GM19463 (cell line): ENCODE measurements at regions not wholly inside any gene's neighbourhood (a gene's known extent, or its start where the extent isn't known, plus 50 kb on each side); places are given as distances from the start of the nearest gene placed in this dataset.

ENCODE experiments used
- ATAC-seq: cut with Tn5 transposase; IDR thresholded peaks from one replicate; pipeline ENCODE4 v1.9.1; 2021; ENCODE audit warnings: mild to moderate bottlenecking, moderate library complexity; ENCODE audit not compliant: unreplicated experiment

GRCh38 chr5:87954121-87954520 is 314.5 kb downstream of the TMEM161B start:
- no peak for ATAC-seq

GRCh38 chr5:87951661-87952060 is 317.0 kb downstream of the TMEM161B start:
- ATAC-seq: no peak

GRCh38 chr5:87949676-87950631 is 318.7 kb downstream of the TMEM161B start:
- no peak for ATAC-seq

GRCh38 chr5:87948486-87948885 is 320.2 kb downstream of the TMEM161B start:
- ATAC-seq: no peak

- no peak for ATAC-seq
These were observed 322.4 kb downstream of the TMEM161B start for GRCh38 chr5:87946271-87946670.

DNA sequence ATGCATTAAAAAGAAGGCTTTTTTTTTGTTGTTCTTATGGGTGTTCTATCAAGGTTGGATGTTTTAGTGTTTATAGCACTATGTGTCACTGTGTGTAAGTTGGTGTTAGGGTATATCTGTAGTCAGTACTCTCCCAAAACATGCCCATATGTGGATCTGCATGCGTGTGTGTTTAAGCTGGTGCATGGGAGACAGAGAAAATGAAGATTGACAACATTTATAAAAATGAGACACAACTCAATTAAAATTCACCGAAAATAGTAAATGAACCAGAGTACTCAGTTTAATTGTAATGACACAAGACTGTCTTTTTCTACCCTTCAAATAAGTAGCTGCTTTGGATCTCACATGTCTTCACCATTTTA is 323.4 kb downstream of the TMEM161B start:
- no peak for ATAC-seq

DNA sequence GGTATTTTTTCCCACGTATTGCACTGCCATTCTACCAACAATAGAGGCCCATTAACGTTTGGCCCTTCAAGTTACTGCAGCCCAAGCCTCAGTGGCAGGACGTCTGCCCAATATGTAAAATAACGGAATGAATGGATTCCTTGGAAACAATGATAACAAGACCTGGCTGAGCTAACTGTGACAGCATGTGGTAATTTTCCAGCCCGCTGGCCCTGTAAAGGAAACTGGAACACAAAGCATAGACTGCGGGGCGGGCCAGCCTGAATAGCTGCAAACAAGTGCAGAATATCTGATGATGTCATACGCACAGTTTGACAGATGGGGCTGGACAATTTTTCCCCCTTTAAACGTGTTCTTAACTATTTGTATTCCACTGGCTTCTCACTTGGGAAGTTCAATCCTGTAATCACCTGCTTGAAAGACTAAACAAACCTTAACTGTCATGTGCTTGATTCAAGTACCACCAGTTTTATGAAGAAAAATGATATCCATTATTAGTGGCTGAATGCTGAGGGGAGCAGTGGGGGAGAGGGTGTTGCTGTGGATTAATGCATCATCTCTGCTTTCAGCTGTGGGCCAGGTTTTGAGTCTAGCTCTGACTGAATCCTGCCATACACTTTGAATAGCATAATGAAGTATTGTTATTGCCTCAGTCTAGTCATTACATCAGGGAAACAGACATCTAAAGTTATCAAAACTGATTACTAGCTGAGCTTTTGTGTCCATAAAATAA is 323.9 kb downstream of the TMEM161B start:
- ATAC-seq: no peak

- ATAC-seq: no peak
These were observed 327.9 kb downstream of the TMEM161B start for GRCh38 chr5:87940775-87941174.

- ATAC-seq: no peak
These were observed 332.0 kb downstream of the TMEM161B start for GRCh38 chr5:87936667-87937066.

DNA sequence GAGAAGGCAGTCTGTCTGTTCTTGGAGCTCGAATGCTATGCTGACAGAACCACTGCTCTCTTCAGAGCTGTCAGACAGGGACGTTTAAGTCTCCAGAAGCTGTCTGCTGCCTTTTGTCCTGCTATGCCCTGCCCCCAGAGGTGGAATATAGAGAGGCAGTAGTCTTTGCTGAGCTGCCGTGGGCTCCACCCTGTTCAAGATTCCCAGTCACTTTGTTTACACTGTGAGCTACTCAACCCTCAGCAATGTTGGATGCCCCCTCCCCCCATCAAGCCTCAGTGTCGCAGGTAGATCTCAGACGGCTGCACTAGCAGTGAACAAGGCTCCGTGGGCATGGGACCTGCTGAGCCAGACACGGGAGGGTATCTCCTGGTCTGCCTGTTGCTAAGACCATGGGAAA is 344.2 kb downstream of the TMEM161B start:
- no peak for ATAC-seq

DNA sequence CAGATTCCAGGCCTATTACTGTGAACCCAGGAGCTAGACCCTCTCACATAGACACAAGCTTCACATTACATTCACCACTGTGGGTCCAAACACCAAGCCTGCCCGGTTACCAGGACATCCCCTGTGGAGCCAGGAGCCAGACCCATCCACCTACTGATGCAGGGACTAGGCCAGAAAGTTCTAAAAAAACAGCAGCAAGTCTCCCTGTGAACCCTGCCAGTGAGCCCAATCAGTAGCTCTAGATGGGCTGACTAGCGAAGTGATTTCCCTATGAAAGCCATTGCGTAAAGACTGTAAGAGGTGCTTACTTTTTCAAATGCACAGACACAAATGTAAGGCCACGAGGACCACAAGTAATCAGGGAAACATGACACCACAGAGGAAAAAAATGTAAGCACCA is 352.3 kb downstream of the TMEM161B start:
- no peak for ATAC-seq

GRCh38 chr5:87912419-87912818 is 356.2 kb downstream of the TMEM161B start:
- ATAC-seq: no peak

DNA sequence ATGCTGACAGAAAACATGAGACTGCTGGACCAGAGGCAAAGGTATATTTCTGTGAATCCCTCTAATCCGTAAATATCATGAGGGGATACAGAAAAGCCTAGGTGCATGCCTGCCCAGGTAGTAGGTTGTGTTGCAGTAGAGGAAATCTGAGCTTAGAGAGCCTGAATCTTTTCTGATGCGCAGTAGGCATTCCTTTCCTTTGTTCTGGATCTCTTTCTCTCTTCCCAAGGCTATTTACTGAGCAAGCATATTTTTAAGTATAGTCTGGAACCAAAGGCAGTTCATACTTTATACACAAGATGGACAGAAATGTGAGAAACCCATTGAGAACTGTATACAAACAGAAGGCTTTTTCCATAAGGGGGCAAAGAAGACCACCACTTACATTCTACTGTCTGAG is 359.3 kb downstream of the TMEM161B start:
- no peak for ATAC-seq

DNA sequence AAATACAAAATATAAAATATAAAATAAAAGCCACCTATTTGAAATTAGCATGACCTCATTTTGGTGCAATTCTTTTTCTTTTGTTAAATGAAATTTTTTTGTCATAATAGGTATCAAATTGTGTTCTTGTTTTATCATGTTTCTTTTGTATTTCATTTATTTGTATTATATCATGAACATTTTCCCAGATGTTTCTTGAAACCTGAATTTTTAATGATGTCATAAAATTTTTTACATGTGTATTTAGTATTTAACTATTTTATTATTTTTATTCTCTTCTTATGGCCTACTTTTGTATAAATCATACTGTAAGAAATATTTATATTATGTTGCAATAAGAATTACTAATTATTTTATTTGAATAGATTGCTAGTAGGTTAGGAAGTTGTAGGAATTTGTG is 361.7 kb downstream of the TMEM161B start:
- ATAC-seq: no peak

- no peak for ATAC-seq
These were observed 368.2 kb downstream of the TMEM161B start for GRCh38 chr5:87900419-87900818.

DNA sequence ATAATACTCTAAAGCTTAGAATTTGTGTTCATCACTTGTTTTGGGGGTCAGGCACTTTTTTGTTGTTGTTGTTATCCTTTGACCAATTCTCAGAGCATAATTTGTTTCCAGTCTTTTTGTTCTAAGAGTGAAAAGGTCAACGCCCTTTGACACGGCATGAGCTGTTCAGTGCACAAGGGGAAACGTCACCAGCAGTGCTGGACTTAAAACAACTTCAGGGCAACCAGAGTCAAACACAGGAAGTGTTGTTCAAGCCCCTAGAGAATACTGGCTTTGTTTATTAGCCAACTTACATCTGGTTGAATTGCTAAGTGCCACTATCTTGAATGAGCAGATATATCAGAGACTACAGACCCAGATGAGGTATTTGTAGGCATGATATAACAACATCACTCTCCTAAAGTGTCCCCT is 368.9 kb downstream of the TMEM161B start:
- ATAC-seq: peak; percentile 85

GRCh38 chr5:87899208-87899661 is 369.4 kb downstream of the TMEM161B start:
- ATAC-seq: no peak

GRCh38 chr5:87898574-87898973 is 370.1 kb downstream of the TMEM161B start:
- no peak for ATAC-seq

DNA sequence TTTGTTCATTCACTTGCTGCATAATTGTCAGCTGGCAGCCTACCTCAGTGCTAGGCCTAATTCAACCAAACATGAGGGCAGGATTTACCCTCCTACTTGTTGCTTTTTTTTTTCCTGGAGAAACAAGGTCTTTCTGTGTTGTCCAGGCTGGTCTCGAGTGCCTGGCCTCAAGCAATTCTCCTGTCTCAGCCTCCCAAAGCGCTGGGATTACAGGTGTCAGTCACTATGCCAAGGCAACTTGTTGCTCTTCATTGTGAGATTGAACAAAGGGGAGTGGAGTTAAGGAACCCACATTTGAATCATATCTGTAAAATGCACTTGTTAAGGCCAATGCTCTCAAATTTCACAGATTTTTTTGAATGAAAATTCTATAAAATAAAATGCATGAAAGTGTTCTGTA is 380.5 kb downstream of the TMEM161B start:
- ATAC-seq: no peak

GRCh38 chr5:87887247-87887646 is 381.4 kb downstream of the TMEM161B start:
- no peak for ATAC-seq

DNA sequence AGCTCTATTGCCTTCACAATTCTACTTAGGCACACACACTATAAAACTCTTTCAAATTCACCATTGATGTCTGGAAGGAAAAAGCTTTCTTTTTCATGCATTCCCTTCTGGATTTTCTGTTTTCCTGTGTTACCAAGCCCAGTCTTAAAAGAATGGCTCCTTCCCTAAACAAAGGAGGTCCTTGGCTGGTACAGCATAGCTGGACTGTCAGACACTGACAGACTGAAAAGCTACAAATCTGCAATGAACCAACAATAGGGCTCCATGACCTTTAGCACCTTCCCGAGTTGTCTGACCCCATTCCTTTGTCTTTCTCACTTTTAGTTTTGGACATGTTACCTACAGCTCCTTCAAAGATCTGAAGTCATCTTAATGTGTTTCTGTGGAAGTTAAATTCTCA is 382.5 kb downstream of the TMEM161B start:
- ATAC-seq: no peak

DNA sequence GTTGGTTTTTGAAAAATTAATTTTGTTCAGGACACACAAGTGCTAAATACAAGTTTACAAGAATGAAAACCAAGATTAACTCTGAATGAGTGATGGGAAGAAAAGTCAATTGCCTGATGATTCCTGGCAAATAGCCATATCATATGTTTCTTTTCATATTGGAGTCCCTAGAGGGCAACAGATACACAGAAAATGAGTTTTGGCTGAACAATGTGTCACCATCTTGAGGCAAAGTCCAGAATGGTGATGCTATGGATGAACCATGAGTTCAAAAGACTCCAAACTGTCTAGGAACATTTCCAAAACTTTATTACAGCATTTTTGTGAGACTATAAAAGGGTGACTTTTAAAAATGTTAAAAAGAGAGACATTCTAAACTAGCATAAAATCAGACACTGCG is 382.9 kb downstream of the TMEM161B start:
- no peak for ATAC-seq
